GM04503 (cell line): ENCODE measurements at regions not wholly inside any gene's neighbourhood (a gene's known extent, or its start where the extent isn't known, plus 50 kb on each side); places are given as distances from the start of the nearest gene placed in this dataset.
"Not testable (repeated sequence)": the region's sequence is repeated elsewhere in the genome, so short reads cannot be mapped to it uniquely, and the experiment has no call there.

Source experiments
- DNase-seq: peaks from one replicate; pipeline ENCODE4 v3.0.0-alpha.2; 2012; ENCODE audit warnings: low read depth

GRCh38 chr9:30329431-30329830, 2055.0 kb upstream of the ACO1 start:
- DNase-seq: no peak

- no peak for DNase-seq
These were observed 2035.5 kb upstream of the ACO1 start for GRCh38 chr9:30348904-30349303.

GRCh38 chr9:30349526-30350513, 2034.6 kb upstream of the ACO1 start:
- DNase-seq: no peak

GRCh38 chr9:30356221-30356620, 2028.2 kb upstream of the ACO1 start:
- DNase-seq: no peak

GRCh38 chr9:30362373-30362772, 2022.1 kb upstream of the ACO1 start:
- no peak for DNase-seq

- DNase-seq: not testable (repeated sequence)
These were observed 2018.3 kb upstream of the ACO1 start for GRCh38 chr9:30366140-30366539.

- DNase-seq: no peak
These were observed 2002.2 kb upstream of the ACO1 start for GRCh38 chr9:30382271-30382670.

- no peak for DNase-seq
These were observed 1974.2 kb upstream of the ACO1 start for GRCh38 chr9:30410273-30410672.

GRCh38 chr9:30411571-30411970, 1972.9 kb upstream of the ACO1 start:
- no peak for DNase-seq

GRCh38 chr9:30459156-30459555, 1925.3 kb upstream of the ACO1 start:
- DNase-seq: no peak

- no peak for DNase-seq
These were observed 1907.6 kb upstream of the ACO1 start for GRCh38 chr9:30476826-30477225.

- no peak for DNase-seq
These were observed 1905.8 kb upstream of the ACO1 start for GRCh38 chr9:30478684-30479083.

- DNase-seq: no peak
These were observed 1901.9 kb upstream of the ACO1 start for GRCh38 chr9:30482499-30482898.

- no peak for DNase-seq
These were observed 1899.8 kb upstream of the ACO1 start for GRCh38 chr9:30484690-30485089.

GRCh38 chr9:30504502-30504905, 1879.9 kb upstream of the ACO1 start:
- no peak for DNase-seq

- no peak for DNase-seq
These were observed 1879.1 kb upstream of the ACO1 start for GRCh38 chr9:30505311-30505710.

- DNase-seq: no peak
These were observed 1877.7 kb upstream of the ACO1 start for GRCh38 chr9:30506749-30507148.

- no peak for DNase-seq
These were observed 1877.3 kb upstream of the ACO1 start for GRCh38 chr9:30507166-30507565.

GRCh38 chr9:30511666-30512065, 1872.8 kb upstream of the ACO1 start:
- no peak for DNase-seq

- DNase-seq: no peak
These were observed 1865.3 kb upstream of the ACO1 start for GRCh38 chr9:30519166-30519565.

GRCh38 chr9:30519756-30520155, 1864.7 kb upstream of the ACO1 start:
- DNase-seq: no peak

- no peak for DNase-seq
These were observed 1862.4 kb upstream of the ACO1 start for GRCh38 chr9:30522061-30522460.

GRCh38 chr9:30522486-30522885, 1862.0 kb upstream of the ACO1 start:
- DNase-seq: no peak

GRCh38 chr9:30524311-30524710, 1860.1 kb upstream of the ACO1 start:
- DNase-seq: no peak
